HEK293 (cell line): ENCODE measurements at regions not wholly inside any gene's neighbourhood (a gene's known extent, or its start where the extent isn't known, plus 50 kb on each side); places are given as distances from the start of the nearest gene placed in this dataset.

Source experiments
- MYNN ChIP-seq: fragments of 450-650 bp; formaldehyde crosslinking; IDR thresholded peaks from 2 replicates; pipeline ENCODE4 v1.5.1; 2016; ENCODE audit warnings: missing biosample characterization, missing genetic modification characterization, borderline replicate concordance
- RBAK ChIP-seq: fragments of 450-650 bp; formaldehyde crosslinking; IDR thresholded peaks from 2 replicates; pipeline ENCODE4 v1.5.1; 2016; ENCODE audit warnings: missing biosample characterization, missing genetic modification characterization
- YY1 ChIP-seq: fragments of 450-650 bp; formaldehyde crosslinking; IDR thresholded peaks from 2 replicates; pipeline ENCODE4 v1.5.1; 2018; ENCODE audit warnings: missing biosample characterization, missing genetic modification characterization
- ZFP41 ChIP-seq: fragments of 450-650 bp; formaldehyde crosslinking; IDR thresholded peaks from 2 replicates; pipeline ENCODE4 v1.5.1; 2016; ENCODE audit warnings: missing biosample characterization, missing genetic modification characterization, borderline replicate concordance
- ZNF121 ChIP-seq: fragments of 450-650 bp; formaldehyde crosslinking; IDR thresholded peaks from 2 replicates; pipeline ENCODE4 v1.5.1; 2016; ENCODE audit warnings: missing biosample characterization, missing genetic modification characterization
- ZNF140 ChIP-seq: fragments of 450-650 bp; formaldehyde crosslinking; IDR thresholded peaks from 2 replicates; pipeline ENCODE4 v1.5.1; 2016; ENCODE audit warnings: missing biosample characterization, missing genetic modification characterization
- ZNF266 ChIP-seq: fragments of 450-650 bp; formaldehyde crosslinking; IDR thresholded peaks from 2 replicates; pipeline ENCODE4 v1.5.1; 2016; ENCODE audit warnings: missing biosample characterization, missing genetic modification characterization, low read depth
- ZNF501 ChIP-seq: fragments of 450-650 bp; formaldehyde crosslinking; IDR thresholded peaks from 2 replicates; pipeline ENCODE4 v1.5.1; 2016; ENCODE audit warnings: missing biosample characterization, missing genetic modification characterization
- ZNF560 ChIP-seq: fragments of 450-650 bp; formaldehyde crosslinking; IDR thresholded peaks from 2 replicates; pipeline ENCODE4 v1.5.1; 2017; ENCODE audit warnings: missing biosample characterization, missing genetic modification characterization, borderline replicate concordance
- ZNF561 ChIP-seq: fragments of 450-650 bp; IDR thresholded peaks from 2 replicates; pipeline ENCODE4 v1.5.1; 2018; ENCODE audit warnings: missing biosample characterization, missing genetic modification characterization, borderline replicate concordance
- ZNF670 ChIP-seq: fragments of 450-650 bp; formaldehyde crosslinking; IDR thresholded peaks from 2 replicates; pipeline ENCODE4 v1.5.1; 2016; ENCODE audit warnings: missing biosample characterization, missing genetic modification characterization, low read depth
- ZNF792 ChIP-seq: fragments of 450-650 bp; formaldehyde crosslinking; IDR thresholded peaks from 2 replicates; pipeline ENCODE4 v1.5.1; 2016; ENCODE audit warnings: missing biosample characterization, missing genetic modification characterization
- ZNF843 ChIP-seq: fragments of 450-650 bp; formaldehyde crosslinking; IDR thresholded peaks from 2 replicates; pipeline ENCODE4 v1.5.1; 2016; ENCODE audit warnings: missing biosample characterization, missing genetic modification characterization
- TF ChIP-seq, protein P1 (sequence below): fragments of 450-650 bp; formaldehyde crosslinking; IDR thresholded peaks from 2 replicates; pipeline ENCODE4 v1.5.1; 2016; ENCODE audit warnings: missing biosample characterization, missing genetic modification characterization

- TF ChIP-seq, protein P1, sequence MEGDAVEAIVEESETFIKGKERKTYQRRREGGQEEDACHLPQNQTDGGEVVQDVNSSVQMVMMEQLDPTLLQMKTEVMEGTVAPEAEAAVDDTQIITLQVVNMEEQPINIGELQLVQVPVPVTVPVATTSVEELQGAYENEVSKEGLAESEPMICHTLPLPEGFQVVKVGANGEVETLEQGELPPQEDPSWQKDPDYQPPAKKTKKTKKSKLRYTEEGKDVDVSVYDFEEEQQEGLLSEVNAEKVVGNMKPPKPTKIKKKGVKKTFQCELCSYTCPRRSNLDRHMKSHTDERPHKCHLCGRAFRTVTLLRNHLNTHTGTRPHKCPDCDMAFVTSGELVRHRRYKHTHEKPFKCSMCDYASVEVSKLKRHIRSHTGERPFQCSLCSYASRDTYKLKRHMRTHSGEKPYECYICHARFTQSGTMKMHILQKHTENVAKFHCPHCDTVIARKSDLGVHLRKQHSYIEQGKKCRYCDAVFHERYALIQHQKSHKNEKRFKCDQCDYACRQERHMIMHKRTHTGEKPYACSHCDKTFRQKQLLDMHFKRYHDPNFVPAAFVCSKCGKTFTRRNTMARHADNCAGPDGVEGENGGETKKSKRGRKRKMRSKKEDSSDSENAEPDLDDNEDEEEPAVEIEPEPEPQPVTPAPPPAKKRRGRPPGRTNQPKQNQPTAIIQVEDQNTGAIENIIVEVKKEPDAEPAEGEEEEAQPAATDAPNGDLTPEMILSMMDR (tag by site-specific recombination): no peak
- no peak for TF ChIP-seq MYNN (tag by site-specific recombination)
- TF ChIP-seq ZFP41 (tag by site-specific recombination): no peak
- TF ChIP-seq YY1: no peak
- no peak for TF ChIP-seq ZNF843 (tag by site-specific recombination)
- no peak for TF ChIP-seq ZNF121
- no peak for TF ChIP-seq ZNF792
- no peak for TF ChIP-seq ZNF140 (tag by site-specific recombination)
- no peak for TF ChIP-seq RBAK (tag by site-specific recombination)
- TF ChIP-seq ZNF560: no peak
- no peak for TF ChIP-seq ZNF670 (tag by site-specific recombination)
- TF ChIP-seq ZNF266 (tag by site-specific recombination): no peak
- TF ChIP-seq ZNF561: no peak
- no peak for TF ChIP-seq ZNF501 (tag by site-specific recombination)
Measured at GRCh38 chr6:87793315-87793714, 91.3 kb upstream of the AKIRIN2 start.
